ENCODE measurements at regions not wholly inside any gene's neighbourhood (a gene's known extent, or its start where the extent isn't known, plus 50 kb on each side); places are given as distances from the start of the nearest gene placed in this dataset.

- TF ChIP-seq CTCF (conservative IDR thresholded peaks at IDR 0.05; ENCODE audit: low read depth, low read length) = no peak
- no peak for TF ChIP-seq EZH2phosphoT487 (IDR thresholded peaks at IDR 0.05; ENCODE audit: borderline replicate concordance, low read length)
- TF ChIP-seq EZH2 (IDR thresholded peaks at IDR 0.05; ENCODE audit: low read length, unreplicated experiment) = no peak
Observed at GRCh38 chr10:2392145-2392812, 655.0 kb upstream of the ADARB2 start.

Data from PC-3 (cell line).